ENCODE measurements at regions not wholly inside any gene's neighbourhood (a gene's known extent, or its start where the extent isn't known, plus 50 kb on each side); places are given as distances from the start of the nearest gene placed in this dataset.

DNA sequence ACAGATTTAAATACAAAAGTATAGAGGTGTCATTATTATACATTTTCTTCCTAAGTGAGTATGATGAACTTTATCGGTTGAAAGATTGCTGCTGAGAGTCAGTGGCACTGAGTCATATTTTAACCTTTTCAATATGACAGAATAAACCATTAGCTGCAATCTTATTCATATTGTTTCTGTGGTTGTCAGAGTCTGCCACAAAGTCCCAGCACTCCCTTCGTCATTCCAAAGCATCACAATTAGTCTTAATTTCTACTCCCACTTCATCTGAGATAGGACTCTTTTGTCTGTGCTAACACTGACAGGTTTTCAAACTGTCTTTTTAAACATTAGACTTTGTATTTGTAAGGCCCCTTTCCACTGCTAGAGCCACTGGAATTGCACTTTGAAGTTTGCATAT lies 656.9 kb downstream of the MTRR start:
- H3K27ac ChIP-seq (ENCODE audit: low read depth in 1 of 2, low read length in 1 of 2): no peak overlapping the region
- no peaks in the 10 kb centered on the region for H3K27me3 ChIP-seq (ENCODE audit: control insufficient read depth in 3 of 3, insufficient read depth in 3 of 3, low read length in 2 of 3)
- TF ChIP-seq, protein P1, sequence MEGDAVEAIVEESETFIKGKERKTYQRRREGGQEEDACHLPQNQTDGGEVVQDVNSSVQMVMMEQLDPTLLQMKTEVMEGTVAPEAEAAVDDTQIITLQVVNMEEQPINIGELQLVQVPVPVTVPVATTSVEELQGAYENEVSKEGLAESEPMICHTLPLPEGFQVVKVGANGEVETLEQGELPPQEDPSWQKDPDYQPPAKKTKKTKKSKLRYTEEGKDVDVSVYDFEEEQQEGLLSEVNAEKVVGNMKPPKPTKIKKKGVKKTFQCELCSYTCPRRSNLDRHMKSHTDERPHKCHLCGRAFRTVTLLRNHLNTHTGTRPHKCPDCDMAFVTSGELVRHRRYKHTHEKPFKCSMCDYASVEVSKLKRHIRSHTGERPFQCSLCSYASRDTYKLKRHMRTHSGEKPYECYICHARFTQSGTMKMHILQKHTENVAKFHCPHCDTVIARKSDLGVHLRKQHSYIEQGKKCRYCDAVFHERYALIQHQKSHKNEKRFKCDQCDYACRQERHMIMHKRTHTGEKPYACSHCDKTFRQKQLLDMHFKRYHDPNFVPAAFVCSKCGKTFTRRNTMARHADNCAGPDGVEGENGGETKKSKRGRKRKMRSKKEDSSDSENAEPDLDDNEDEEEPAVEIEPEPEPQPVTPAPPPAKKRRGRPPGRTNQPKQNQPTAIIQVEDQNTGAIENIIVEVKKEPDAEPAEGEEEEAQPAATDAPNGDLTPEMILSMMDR (IDR thresholded peaks at IDR 0.05; ENCODE audit: control extremely low read depth, extremely low read depth): no peak
- no peaks in the 10 kb centered on the region for H3K9me3 ChIP-seq (ENCODE audit: control insufficient read depth in 4 of 4, insufficient read depth in 3 of 4, low read length in 3 of 4)
- DNase-seq: no peak
- ATAC-seq (ENCODE audit: insufficient read depth, low FRiP score): no peak
- no peak overlapping the region for H3K4me3 ChIP-seq
- no peaks in the 10 kb centered on the region for H3K4me1 ChIP-seq (ENCODE audit: control insufficient read depth in 5 of 5, insufficient read depth in 5 of 5, low read length in 5 of 5)
- H3K9ac ChIP-seq (ENCODE audit: insufficient read depth in 1 of 2, low read length in 2 of 2): no peak overlapping the region
- no peaks in the 10 kb centered on the region for H3K36me3 ChIP-seq (ENCODE audit: control insufficient read depth in 4 of 4, insufficient read depth in 4 of 4, low read length in 4 of 4)
- 82 to 87% methylated on average over 2 of the region's 2 CpGs for WGBS, 2 donors

DNA sequence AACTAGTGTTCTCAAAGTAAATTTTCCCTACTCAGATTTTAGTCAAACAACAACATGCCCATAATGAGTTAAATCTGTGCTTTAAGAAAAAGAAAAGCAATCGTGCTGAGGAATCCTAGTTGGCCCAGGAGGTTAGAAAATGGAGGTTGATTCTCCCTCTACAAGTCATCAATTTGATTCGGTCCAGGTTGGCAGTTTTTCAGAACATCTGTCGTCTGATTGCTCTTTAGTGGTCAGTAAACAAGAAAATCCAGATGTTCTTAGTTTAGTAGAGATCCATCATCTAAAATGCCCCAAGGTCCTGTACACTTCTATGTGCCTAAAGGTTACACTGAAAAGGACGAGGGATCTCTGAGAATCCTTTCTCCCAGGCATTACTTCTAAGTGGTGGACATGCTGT lies 659.2 kb downstream of the MTRR start:
- TF ChIP-seq, protein P1 (IDR thresholded peaks at IDR 0.05; ENCODE audit: control extremely low read depth, extremely low read depth): no peak
- Histone ChIP-seq H3K36me3 (ENCODE audit: control insufficient read depth in 4 of 4, insufficient read depth in 4 of 4, low read length in 4 of 4) (no peaks in the 10 kb centered on the region), H3K27ac (ENCODE audit: low read depth in 1 of 2, low read length in 1 of 2) (no peak overlapping the region), H3K4me1 (ENCODE audit: control insufficient read depth in 5 of 5, insufficient read depth in 5 of 5, low read length in 5 of 5) (no peaks in the 10 kb centered on the region), H3K27me3 (ENCODE audit: control insufficient read depth in 3 of 3, insufficient read depth in 3 of 3, low read length in 2 of 3) (no peaks in the 10 kb centered on the region), H3K9me3 (ENCODE audit: control insufficient read depth in 4 of 4, insufficient read depth in 3 of 4, low read length in 3 of 4) (no peaks in the 10 kb centered on the region), H3K9ac (ENCODE audit: insufficient read depth in 1 of 2, low read length in 2 of 2) (no peak overlapping the region), H3K4me3 (no peak overlapping the region)
- DNase-seq: no peak
- WGBS, 2 donors: 57 to 61% methylated on average over 4 of the region's 4 CpGs
- ATAC-seq (ENCODE audit: insufficient read depth, low FRiP score): no peak

DNA sequence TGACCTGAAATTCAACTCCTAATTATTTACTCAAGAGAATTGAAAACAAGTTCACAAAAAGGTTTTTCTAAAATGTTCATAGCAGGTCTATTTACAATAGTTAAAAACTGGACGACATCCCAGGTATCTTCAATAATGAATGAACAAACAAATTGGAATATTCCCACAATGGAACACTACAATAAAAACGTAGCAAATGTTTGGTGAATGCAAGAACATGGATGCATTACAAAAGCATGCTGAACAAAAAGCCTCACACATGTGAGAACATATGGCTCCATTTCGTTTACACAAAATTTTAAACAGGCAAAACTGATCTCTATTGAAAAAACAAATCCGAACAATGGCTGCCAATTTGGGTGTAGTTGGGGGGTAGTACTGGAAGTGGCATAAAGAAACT lies 669.9 kb downstream of the MTRR start:
- Histone ChIP-seq H3K9ac (ENCODE audit: insufficient read depth in 1 of 2, low read length in 2 of 2) (no peak overlapping the region), H3K36me3 (ENCODE audit: control insufficient read depth in 4 of 4, insufficient read depth in 4 of 4, low read length in 4 of 4) (no peaks in the 10 kb centered on the region), H3K9me3 (ENCODE audit: control insufficient read depth in 4 of 4, insufficient read depth in 3 of 4, low read length in 3 of 4) (peaks cover 0 to 5% (median 0%) of the 10 kb centered on the region in 4 donors), H3K27me3 (ENCODE audit: control insufficient read depth in 3 of 3, insufficient read depth in 3 of 3, low read length in 2 of 3) (no peaks in the 10 kb centered on the region), H3K4me3 (no peak overlapping the region), H3K27ac (ENCODE audit: low read depth in 1 of 2, low read length in 1 of 2) (no peak overlapping the region), H3K4me1 (ENCODE audit: control insufficient read depth in 5 of 5, insufficient read depth in 5 of 5, low read length in 5 of 5) (no peaks in the 10 kb centered on the region)
- no peak for DNase-seq
- WGBS, 2 donors: 60 to 80% methylated on average over 4 of the region's 4 CpGs
- ATAC-seq (ENCODE audit: insufficient read depth, low FRiP score): no peak
- TF ChIP-seq, protein P1 (IDR thresholded peaks at IDR 0.05; ENCODE audit: control extremely low read depth, extremely low read depth): no peak

DNA sequence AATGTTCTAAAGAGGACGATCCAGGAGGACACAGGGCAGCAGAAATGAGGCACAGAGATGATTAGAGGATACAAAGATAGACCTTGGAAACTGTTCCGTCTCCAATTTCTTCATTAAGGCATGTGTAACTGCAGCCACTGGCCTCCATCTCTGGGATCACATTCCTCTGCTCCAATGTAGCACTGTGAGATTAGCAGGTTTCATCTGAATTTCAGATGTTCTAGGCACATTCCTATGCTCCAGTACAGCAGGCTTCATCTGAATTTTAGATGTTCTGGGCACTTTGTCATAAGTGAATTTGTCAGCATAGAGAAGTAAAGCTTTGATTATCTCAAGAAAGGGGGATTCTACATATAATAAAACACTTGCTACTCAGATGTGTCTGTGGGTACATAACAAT lies 671.4 kb downstream of the MTRR start:
- DNase-seq: no peak

More for the DNA sequence above, 671.4 kb downstream of the MTRR start:
- no peak for ATAC-seq (ENCODE audit: insufficient read depth, low FRiP score)
- H3K9ac ChIP-seq (ENCODE audit: insufficient read depth in 1 of 2, low read length in 2 of 2): no peak overlapping the region
- no peaks in the 10 kb centered on the region for H3K27me3 ChIP-seq (ENCODE audit: control insufficient read depth in 3 of 3, insufficient read depth in 3 of 3, low read length in 2 of 3)
- no peaks in the 10 kb centered on the region for H3K4me1 ChIP-seq (ENCODE audit: control insufficient read depth in 5 of 5, insufficient read depth in 5 of 5, low read length in 5 of 5)
- no peaks in the 10 kb centered on the region for H3K36me3 ChIP-seq (ENCODE audit: control insufficient read depth in 4 of 4, insufficient read depth in 4 of 4, low read length in 4 of 4)
- no peak overlapping the region for H3K27ac ChIP-seq (ENCODE audit: low read depth in 1 of 2, low read length in 1 of 2)
- no peak overlapping the region for H3K4me3 ChIP-seq
- peaks cover 0 to 7% (median 0%) of the 10 kb centered on the region in 4 donors for H3K9me3 ChIP-seq (ENCODE audit: control insufficient read depth in 4 of 4, insufficient read depth in 3 of 4, low read length in 3 of 4)
- TF ChIP-seq, protein P1 (IDR thresholded peaks at IDR 0.05; ENCODE audit: control extremely low read depth, extremely low read depth): no peak
- WGBS, 2 donors: 86 to 87% methylated on average over 2 of the region's 2 CpGs

All from lung (tissue), 11 donors.